ENCODE measurements at regions not wholly inside any gene's neighbourhood (a gene's known extent, or its start where the extent isn't known, plus 50 kb on each side); places are given as distances from the start of the nearest gene placed in this dataset.

GRCh38 chr19:31478241-31478640 is 129.0 kb upstream of the TSHZ3 start:
- TF ChIP-seq ARNTL (CRISPR knock-in tag; IDR thresholded peaks at IDR 0.05; ENCODE audit: borderline replicate concordance, low read depth) (no peak), BACH2 (CRISPR knock-in tag; IDR thresholded peaks at IDR 0.05; ENCODE audit: borderline replicate concordance) (no peak), CSRNP3 (CRISPR knock-in tag; IDR thresholded peaks at IDR 0.05) (no peak), ZFP30 (CRISPR knock-in tag; IDR thresholded peaks at IDR 0.05) (no peak), TSHZ2 (CRISPR knock-in tag; IDR thresholded peaks at IDR 0.05) (no peak), PPARA (CRISPR knock-in tag; IDR thresholded peaks at IDR 0.05; ENCODE audit: borderline replicate concordance) (no peak), ZNF8 (CRISPR knock-in tag; IDR thresholded peaks at IDR 0.05) (no peak), RARB (CRISPR knock-in tag; IDR thresholded peaks at IDR 0.05) (no peak), ZNF565 (CRISPR knock-in tag; conservative IDR thresholded peaks at IDR 0.05; ENCODE audit: low read depth) (no peak)
- TF ChIP-seq, protein P1, sequence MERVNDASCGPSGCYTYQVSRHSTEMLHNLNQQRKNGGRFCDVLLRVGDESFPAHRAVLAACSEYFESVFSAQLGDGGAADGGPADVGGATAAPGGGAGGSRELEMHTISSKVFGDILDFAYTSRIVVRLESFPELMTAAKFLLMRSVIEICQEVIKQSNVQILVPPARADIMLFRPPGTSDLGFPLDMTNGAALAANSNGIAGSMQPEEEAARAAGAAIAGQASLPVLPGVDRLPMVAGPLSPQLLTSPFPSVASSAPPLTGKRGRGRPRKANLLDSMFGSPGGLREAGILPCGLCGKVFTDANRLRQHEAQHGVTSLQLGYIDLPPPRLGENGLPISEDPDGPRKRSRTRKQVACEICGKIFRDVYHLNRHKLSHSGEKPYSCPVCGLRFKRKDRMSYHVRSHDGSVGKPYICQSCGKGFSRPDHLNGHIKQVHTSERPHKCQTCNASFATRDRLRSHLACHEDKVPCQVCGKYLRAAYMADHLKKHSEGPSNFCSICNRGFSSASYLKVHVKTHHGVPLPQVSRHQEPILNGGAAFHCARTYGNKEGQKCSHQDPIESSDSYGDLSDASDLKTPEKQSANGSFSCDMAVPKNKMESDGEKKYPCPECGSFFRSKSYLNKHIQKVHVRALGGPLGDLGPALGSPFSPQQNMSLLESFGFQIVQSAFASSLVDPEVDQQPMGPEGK (CRISPR knock-in tag; IDR thresholded peaks at IDR 0.05; ENCODE audit: borderline replicate concordance), result no peak
